Upper lobe of left lung (tissue), 6 donors: ENCODE measurements at regions not wholly inside any gene's neighbourhood (a gene's known extent, or its start where the extent isn't known, plus 50 kb on each side); places are given as distances from the start of the nearest gene placed in this dataset.

Experiments
- ATAC-seq, 2 donors: fragments of 200-7000 bp; cut with Tn5 transposase; one replicate each; pipeline ENCODE4 v1.9.1; 2022; ENCODE audit warnings: mild to moderate bottlenecking in 2 of 2, moderate library complexity in 2 of 2; ENCODE audit not compliant: low FRiP score in 2 of 2
- DNase-seq, 2 donors: peaks; one replicate each; pipeline ENCODE4 v3.0.0-alpha.2; 2019 to 2020
- H3K27ac ChIP-seq, 4 donors: fragments of 200-600 bp; sonication (generic); one replicate each; pipeline ENCODE4 v1.5.1; 2016 to 2019
- H3K27me3 ChIP-seq, 4 donors: fragments of 200-600 bp; sonication (generic); one replicate each; pipeline ENCODE4 v1.5.1; 2017 to 2019
- H3K36me3 ChIP-seq, 4 donors: fragments of 200-600 bp; sonication (generic); one replicate each; pipeline ENCODE4 v1.5.1; 2016 to 2019
- H3K4me1 ChIP-seq, 4 donors: fragments of 200-600 bp; sonication (generic); one replicate each; pipeline ENCODE4 v1.5.1; 2018 to 2019
- H3K4me3 ChIP-seq, 4 donors: fragments of 200-600 bp; sonication (generic); one replicate each; pipeline ENCODE4 v1.5.1; 2017 to 2019; ENCODE audit warnings: mild to moderate bottlenecking in 2 of 4, moderate library complexity in 1 of 4
- H3K9me3 ChIP-seq, 4 donors: fragments of 200-600 bp; sonication (generic); one replicate each; pipeline ENCODE4 v1.5.1; 2018 to 2019
- CTCF ChIP-seq, 6 experiments: fragments of 450-650 bp in 4 of 6; fragments of 200-600 bp in 2 of 6; sonication (generic) in 2 of 6; IDR thresholded peaks; one replicate each; pipeline ENCODE4 v1.5.1; 2016 to 2019; ENCODE audit warnings: antibody characterized with exemption in 6 of 6
- EP300 ChIP-seq, 4 donors: sonication (generic); formaldehyde crosslinking; IDR thresholded peaks; one replicate each; pipeline ENCODE4 v1.5.1; 2017; ENCODE audit warnings: antibody characterized with exemption in 4 of 4, control low read depth in 2 of 4
- POLR2A ChIP-seq, 4 donors: fragments of 450-650 bp; IDR thresholded peaks; one replicate each; pipeline ENCODE4 v1.5.1; 2016 to 2017; ENCODE audit warnings: antibody characterized with exemption in 4 of 4, mild to moderate bottlenecking in 2 of 4
- POLR2AphosphoS5 ChIP-seq, 2 donors: sonication (generic); formaldehyde crosslinking; IDR thresholded peaks; one replicate each; pipeline ENCODE4 v1.5.1; 2017; ENCODE audit warnings: antibody characterized with exemption in 2 of 2
- WGBS, 2 donors: methylation state at CpG; one replicate each; pipeline ENCODE4 v1.1.5; 2017 to 2018; 5-methylcytosine and 5-hydroxymethylcytosine counted together
- donor health status: DM: no; HTN: no; CAD: no; lungs with moderate emphysema.
- donor health status: DM: no; HTN: yes; CAD: no; lungs with severe emphysema.

DNA sequence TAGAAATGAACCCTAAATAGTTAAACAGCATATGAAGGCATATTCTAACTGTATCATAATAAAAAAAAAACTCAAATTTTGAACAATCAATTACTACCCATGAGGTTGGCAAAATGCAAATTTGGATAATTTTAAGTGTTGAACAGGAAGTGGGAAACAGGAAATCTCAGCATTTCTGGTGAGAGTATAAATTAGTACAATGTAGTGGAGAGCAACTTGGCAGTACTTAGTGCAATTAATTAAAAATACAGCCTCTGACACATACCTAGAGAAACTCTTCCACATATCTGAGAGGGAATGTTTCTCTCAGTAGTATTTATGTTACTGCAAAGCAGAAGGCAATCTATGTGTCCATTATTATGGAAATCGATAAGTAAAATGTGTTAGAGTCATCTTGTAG, 96.8 kb downstream of the TUSC7 start:
- WGBS, 2 donors: 97 to 100% methylated on average over 1 of the region's 1 CpG
- DNase-seq: no peak
- Histone ChIP-seq H3K9me3 (peaks cover 0 to 4% (median 0%) of the 10 kb centered on the region in 4 donors), H3K27ac (no peak overlapping the region), H3K36me3 (no peaks in the 10 kb centered on the region), H3K4me1 (no peaks in the 10 kb centered on the region), H3K27me3 (no peaks in the 10 kb centered on the region), H3K4me3 (no peak overlapping the region)
- ATAC-seq: no peak
- TF ChIP-seq POLR2AphosphoS5 (IDR thresholded peaks at IDR 0.05) (no peak), EP300 (IDR thresholded peaks at IDR 0.05) (no peak), CTCF (IDR thresholded peaks at IDR 0.05) (no peak)

DNA sequence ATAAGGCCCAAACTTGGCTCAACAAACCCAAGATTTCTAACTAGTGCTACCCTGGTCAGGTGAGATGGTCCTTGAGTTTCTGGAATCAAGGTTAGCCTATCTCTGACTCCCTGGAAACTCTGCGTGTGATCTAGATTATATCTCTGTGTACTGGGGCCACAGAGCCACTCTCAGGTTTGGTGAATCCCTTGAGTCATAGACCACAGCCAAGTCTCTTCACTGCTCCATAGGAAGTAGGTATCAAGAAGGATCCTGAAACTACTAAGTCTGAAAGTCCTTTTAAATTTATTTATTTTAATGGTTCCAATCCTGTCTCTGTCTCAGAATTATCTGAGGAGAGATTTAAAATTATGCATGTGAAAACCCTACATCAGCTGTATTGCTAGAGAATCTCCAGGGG, 99.1 kb downstream of the TUSC7 start:
- no peak for TF ChIP-seq EP300 (IDR thresholded peaks at IDR 0.05)
- no peak for TF ChIP-seq POLR2AphosphoS5 (IDR thresholded peaks at IDR 0.05)
- TF ChIP-seq CTCF (IDR thresholded peaks at IDR 0.05): no peak
- no peak for TF ChIP-seq POLR2A (IDR thresholded peaks at IDR 0.05)
- no peaks in the 10 kb centered on the region for H3K36me3 ChIP-seq
- DNase-seq (no peak), ATAC-seq (peak in 1 of 2 donors; percentile 24)
- no peak overlapping the region for H3K27ac ChIP-seq
- no peak overlapping the region for H3K4me3 ChIP-seq
- 74 to 100% methylated on average over 1 of the region's 1 CpG for WGBS, 2 donors
- H3K9me3 ChIP-seq: no peaks in the 10 kb centered on the region
- H3K4me1 ChIP-seq: no peaks in the 10 kb centered on the region
- no peaks in the 10 kb centered on the region for H3K27me3 ChIP-seq

DNA sequence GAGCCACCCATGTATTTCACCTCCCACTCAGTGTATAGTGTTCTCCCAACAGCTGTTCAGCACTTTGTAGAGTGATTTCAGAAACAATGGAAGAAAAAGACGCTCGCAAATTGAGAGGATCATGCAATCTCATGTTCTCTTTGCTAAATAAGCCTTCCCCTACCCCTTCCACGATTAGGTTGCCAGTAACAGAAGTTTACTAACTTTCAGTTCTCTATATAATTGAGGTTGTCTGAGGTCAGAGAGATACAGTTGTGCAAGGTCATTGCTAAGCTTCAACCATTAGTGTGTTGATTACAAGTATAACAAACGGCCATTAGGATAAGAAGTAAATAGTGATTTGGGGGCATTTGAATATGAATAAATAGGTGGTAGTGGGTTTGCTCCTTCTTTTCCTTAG, 99.6 kb downstream of the TUSC7 start:
- Histone ChIP-seq H3K4me1 (no peaks in the 10 kb centered on the region), H3K36me3 (no peaks in the 10 kb centered on the region), H3K9me3 (no peaks in the 10 kb centered on the region), H3K27ac (no peak overlapping the region), H3K27me3 (no peaks in the 10 kb centered on the region), H3K4me3 (no peak overlapping the region)
- TF ChIP-seq POLR2A (IDR thresholded peaks at IDR 0.05) (no peak), EP300 (IDR thresholded peaks at IDR 0.05) (no peak), POLR2AphosphoS5 (IDR thresholded peaks at IDR 0.05) (no peak), CTCF (IDR thresholded peaks at IDR 0.05) (no peak)
- DNase-seq (no peak), ATAC-seq (peak in 1 of 2 donors; percentile 75)
- WGBS, 2 donors: 68 to 81% methylated on average over 4 of the region's 4 CpGs

- DNase-seq (no peak), ATAC-seq (no peak)
- TF ChIP-seq POLR2A (IDR thresholded peaks at IDR 0.05): no peak
- no peak for TF ChIP-seq CTCF (IDR thresholded peaks at IDR 0.05)
- no peak for TF ChIP-seq POLR2AphosphoS5 (IDR thresholded peaks at IDR 0.05)
- no peak for TF ChIP-seq EP300 (IDR thresholded peaks at IDR 0.05)
- no peaks in the 10 kb centered on the region for H3K4me1 ChIP-seq
- no peaks in the 10 kb centered on the region for H3K36me3 ChIP-seq
- no peaks in the 10 kb centered on the region for H3K9me3 ChIP-seq
- H3K27me3 ChIP-seq: no peaks in the 10 kb centered on the region
- WGBS, 2 donors: 94 to 99% methylated on average over 3 of the region's 3 CpGs
- no peak overlapping the region for H3K4me3 ChIP-seq
- H3K27ac ChIP-seq: no peak overlapping the region
These were observed 102.2 kb downstream of the TUSC7 start for GRCh38 chr3:116811754-116812153.

- Histone ChIP-seq H3K27me3 (no peaks in the 10 kb centered on the region), H3K9me3 (no peaks in the 10 kb centered on the region), H3K27ac (no peak overlapping the region), H3K36me3 (no peaks in the 10 kb centered on the region), H3K4me3 (no peak overlapping the region), H3K4me1 (no peaks in the 10 kb centered on the region)
- no peak for ATAC-seq
- no peak for DNase-seq
- TF ChIP-seq CTCF (IDR thresholded peaks at IDR 0.05): no peak
- TF ChIP-seq POLR2AphosphoS5 (IDR thresholded peaks at IDR 0.05): no peak
- no peak for TF ChIP-seq POLR2A (IDR thresholded peaks at IDR 0.05)
- TF ChIP-seq EP300 (IDR thresholded peaks at IDR 0.05): no peak
These were observed 103.4 kb downstream of the TUSC7 start for GRCh38 chr3:116812949-116813348.
